HG03095 (cell line): ENCODE measurements at regions not wholly inside any gene's neighbourhood (a gene's known extent, or its start where the extent isn't known, plus 50 kb on each side); places are given as distances from the start of the nearest gene placed in this dataset.
"Not testable (repeated sequence)": the region's sequence is repeated elsewhere in the genome, so short reads cannot be mapped to it uniquely, and the experiment has no call there.

Source experiments
- ATAC-seq: cut with Tn5 transposase; IDR thresholded peaks from one replicate; pipeline ENCODE4 v1.9.1; 2021; ENCODE audit warnings: moderate library complexity; ENCODE audit not compliant: unreplicated experiment

GRCh38 chr12:11535127-11535526, 114.3 kb upstream of the ETV6 start:
- ATAC-seq = no peak

- no peak for ATAC-seq
Observed at GRCh38 chr12:11539156-11539555, 110.3 kb upstream of the ETV6 start.

DNA sequence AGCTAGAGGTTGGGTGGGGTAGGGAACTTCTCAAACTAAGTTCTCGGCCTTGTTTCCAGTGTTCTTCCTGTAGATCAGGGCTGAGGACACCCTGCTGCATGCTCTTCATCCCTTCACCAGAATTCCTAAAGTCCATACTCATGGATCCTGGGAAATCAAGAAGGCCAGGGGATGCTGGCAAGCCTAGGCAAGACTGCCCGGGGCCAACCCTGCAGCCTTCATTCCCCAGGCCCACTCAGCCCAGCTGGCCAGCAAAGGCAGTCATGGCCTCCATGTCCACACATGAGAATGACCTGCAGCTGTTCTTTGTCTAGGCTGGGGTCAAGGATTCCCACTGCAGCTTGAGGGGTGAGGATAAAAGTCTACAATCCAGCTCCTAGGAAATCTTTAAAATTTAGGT, 109.3 kb upstream of the ETV6 start:
- no peak for ATAC-seq

GRCh38 chr12:11540615-11541310, 108.7 kb upstream of the ETV6 start:
- ATAC-seq = no peak

DNA sequence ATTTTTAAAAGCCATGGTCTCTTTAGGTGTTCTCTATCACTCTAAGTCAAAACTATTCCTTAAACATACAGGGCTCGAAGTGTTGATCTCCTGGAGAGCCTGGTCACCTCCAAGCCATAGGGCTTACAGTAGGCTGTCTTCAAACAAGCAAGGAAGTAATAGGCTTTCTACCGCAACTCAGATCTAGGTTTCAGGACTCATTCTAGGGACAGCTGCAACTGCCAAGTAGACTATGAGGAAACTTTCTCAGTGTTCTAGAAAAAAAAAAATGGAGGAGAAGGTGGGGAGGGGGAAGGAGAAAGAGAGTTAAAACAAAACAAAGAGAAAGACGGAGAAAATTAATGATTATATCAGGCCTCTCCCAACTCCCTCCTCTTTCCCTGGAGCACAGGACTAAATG, 106.9 kb upstream of the ETV6 start:
- no peak for ATAC-seq

DNA sequence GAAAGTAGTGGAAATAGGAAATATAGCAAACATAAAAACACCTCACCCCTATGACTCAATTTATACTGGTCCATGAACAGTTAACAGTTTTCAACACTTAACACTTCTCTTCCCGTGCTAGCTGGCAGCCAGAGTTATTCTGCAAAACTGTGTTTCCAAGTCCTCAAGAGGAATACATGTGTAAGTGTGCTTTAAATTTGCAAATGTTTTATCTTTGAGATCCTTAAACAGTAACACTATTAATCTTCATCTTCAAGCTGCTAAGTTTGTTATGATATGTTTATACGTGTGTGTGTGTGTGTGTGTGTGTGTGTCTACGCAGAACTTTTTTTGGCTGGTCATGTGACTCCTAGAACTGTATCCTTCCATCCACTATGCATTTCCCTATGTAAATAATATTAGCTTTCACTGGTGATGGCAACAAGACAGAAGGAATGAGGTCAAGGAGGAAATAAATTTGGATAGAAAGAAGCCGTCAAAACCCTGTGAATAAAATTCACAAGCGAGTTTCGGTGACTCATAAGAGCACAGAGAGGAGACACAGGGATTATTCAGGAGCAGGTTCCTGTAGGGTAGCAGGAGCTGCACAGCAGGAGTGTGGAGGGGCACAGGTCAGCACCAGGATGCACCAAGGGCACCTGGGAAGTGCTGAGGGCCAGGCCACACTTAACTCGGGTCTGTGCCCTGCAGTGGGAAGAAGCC, 105.9 kb upstream of the ETV6 start:
- ATAC-seq = no peak

- ATAC-seq = peak; percentile 78
Observed at GRCh38 chr12:11545484-11546330, 103.8 kb upstream of the ETV6 start.

- not testable (repeated sequence) for ATAC-seq
Observed at GRCh38 chr12:11546582-11547270, 102.7 kb upstream of the ETV6 start.

DNA sequence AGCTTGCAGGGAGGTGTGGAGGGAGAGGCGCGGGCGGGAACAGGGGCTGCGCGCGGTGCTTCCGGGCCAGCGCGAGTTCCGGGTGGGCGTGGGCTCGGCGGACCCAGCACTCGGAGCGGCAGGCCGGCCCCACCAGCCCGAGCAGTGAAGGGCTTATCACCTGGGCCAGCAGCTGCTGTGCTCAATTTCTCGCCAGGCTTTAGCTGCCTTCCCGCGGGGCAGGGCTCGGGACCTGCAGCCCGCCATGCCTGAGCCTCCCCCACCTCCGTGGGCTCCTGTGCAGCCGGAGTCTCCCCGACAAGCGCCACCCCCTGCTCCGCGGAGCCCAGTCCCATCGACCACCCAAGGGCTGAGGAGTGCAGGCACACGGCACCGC, 102.2 kb upstream of the ETV6 start:
- ATAC-seq = not testable (repeated sequence)

DNA sequence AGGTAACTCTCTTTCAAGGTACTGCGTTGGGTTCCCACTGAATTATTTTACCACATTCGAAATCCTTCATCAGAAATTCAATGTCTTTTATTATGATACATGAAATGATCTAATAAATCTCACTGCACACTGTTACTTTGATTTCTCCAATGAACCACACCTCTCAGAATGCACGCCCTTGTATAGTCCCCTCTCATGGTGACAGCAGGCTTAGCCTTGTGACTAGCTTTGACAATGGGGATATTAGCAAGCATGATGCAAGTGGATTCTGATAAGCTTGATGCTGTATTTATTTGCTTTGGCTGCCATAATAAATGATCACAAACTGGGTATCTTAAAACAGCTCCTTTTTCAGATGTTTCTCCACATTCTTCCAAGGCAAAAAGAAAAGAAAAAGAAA, 100.4 kb upstream of the ETV6 start:
- no peak for ATAC-seq

- ATAC-seq = peak; percentile 64
Observed at GRCh38 chr12:11553871-11554533, 95.5 kb upstream of the ETV6 start.

- ATAC-seq = no peak
Observed at GRCh38 chr12:11555195-11555594, 94.3 kb upstream of the ETV6 start.

DNA sequence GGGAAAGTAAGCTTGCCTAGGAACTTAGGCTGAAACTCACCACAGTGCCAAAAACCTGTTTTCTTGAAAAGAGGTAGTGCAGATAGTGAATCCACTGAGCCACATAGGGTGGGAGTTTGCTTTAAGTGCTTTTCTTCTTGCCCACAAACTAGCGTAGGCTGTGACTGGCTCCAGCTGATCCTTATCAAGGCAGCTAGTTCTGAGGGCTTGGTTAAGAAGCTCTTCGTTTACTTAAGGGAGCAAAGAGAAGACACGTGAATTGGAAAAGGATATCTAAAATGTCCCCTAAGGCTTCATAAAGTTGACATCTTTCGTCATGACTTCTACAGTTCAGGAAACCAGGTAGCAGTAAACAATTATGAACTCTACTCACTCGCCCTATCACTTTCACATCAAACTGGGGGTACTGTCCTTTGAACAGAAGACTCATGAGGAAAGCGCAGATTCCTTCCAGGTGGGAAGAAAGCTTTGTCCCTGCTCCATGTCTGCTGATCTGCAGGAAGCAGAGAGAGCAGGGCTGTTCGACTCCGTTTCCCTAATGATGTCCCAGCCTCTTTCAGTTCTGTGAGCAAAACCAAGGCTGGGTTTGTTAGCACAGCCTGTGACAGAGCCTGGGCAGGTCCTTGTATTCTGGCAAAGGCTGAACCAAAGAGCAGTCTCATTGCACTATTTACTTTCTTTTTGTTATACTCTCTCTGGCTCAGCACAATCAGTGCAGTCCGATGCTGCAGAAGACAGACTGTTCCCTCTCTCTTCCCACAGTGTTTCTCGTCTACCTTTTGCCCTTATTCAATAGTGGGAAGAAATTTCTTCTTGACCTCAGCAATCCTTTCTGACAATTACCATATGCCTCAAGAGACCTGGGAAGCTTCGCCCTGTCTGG, 93.5 kb upstream of the ETV6 start:
- no peak for ATAC-seq

GRCh38 chr12:11556682-11557081, 92.8 kb upstream of the ETV6 start:
- no peak for ATAC-seq

GRCh38 chr12:11559626-11560340, 89.7 kb upstream of the ETV6 start:
- no peak for ATAC-seq

GRCh38 chr12:11561411-11561810, 88.1 kb upstream of the ETV6 start:
- no peak for ATAC-seq

DNA sequence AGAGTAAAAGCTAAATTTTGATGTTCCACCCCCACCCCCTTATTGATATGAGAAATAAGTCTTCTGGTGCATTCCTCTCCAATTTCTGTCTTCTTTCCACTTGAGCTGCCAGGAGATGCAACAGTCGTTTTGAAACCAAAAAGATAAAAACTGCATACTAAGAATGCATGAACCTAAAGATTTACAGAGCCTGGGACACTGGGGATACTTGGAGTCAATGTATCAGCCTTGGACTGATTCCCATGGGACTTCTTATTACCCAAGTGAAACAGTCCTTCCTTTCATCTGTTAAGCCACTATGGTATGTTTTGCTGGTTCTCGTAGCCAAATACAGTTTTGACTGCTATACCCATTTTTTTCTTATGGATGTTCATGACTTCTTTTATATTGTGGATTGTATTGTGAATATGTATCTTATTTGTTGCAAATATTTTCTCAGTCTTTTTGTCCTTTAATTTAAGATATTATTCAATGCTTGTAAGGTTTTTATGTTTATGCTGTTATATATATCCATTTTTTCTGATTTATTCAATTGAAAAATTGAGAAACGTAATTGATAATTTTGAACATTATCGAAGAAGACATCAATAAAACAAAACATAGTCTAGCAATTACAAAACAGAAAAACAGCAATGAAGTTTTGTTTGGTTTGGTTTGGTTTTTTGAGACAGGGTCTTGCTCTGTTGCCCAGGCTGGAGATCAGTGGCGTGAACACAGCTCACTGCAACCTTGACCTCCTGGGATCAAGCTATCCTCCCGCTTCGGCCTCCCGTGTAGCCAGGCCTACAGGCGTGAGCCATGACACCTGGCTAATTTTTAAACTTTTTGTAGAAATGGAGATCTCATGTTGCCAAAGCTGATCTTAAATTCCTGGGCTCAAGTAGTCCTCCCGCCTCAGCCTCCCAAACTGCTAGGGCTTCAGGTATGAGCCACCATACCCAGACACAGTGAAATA, 85.4 kb upstream of the ETV6 start:
- ATAC-seq = no peak
